A673 (cell line): ENCODE measurements at regions not wholly inside any gene's neighbourhood (a gene's known extent, or its start where the extent isn't known, plus 50 kb on each side); places are given as distances from the start of the nearest gene placed in this dataset.

Source experiments
- EZH2 ChIP-seq: fragments of 200-600 bp; sonication (generic); IDR thresholded peaks from 2 replicates; pipeline ENCODE4 v1.6.1; 2017; ENCODE audit warnings: borderline replicate concordance, low read depth, mild to moderate bottlenecking, mixed read lengths, antibody characterized with exemption, low read length; ENCODE audit not compliant: poor library complexity, severe bottlenecking
- TF ChIP-seq, protein P1 (sequence below): fragments of 300-800, 200-600 bp; sonication (generic); conservative IDR thresholded peaks from 2 replicates; pipeline ENCODE4 v1.5.1; 2017; ENCODE audit warnings: low read depth, mild to moderate bottlenecking, antibody characterized with exemption, low read length, moderate library complexity, mixed read lengths

DNA sequence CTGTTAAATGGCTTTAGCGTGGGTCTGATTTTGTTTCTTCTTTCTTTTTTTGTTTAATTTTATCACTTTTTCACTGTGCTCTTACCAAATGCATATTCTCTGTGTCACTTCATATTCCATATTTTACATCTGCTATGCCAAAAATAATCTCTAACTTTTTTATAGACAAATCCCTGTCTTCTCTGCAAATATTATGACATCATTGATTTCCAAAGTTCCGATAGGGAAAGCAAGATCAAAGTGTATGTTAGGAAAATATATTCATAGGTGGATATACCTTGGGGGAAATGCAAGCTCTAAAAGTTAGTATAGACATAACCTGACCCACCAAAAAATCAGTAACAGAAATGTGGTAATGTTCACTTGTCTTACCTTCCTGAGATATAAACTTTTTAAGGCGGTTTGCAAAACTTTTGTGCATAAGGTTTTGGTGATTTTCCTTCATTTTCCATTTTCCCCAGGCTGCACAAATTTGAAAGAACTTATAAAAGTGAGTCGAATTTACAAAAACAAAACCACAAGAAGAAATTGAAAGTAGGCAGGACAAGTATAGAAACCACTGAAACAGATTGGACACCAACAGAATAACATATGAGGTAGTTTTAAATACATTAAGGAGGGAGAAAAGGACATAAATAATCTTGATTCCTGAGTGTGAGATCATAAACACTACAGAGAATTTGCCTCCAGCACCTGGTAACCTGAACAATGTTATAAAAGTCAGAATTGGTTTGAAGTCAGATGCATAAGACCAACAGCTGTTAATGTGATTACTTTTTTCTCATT is 63.1 kb upstream of the TFEC start:
- TF ChIP-seq, protein P1, sequence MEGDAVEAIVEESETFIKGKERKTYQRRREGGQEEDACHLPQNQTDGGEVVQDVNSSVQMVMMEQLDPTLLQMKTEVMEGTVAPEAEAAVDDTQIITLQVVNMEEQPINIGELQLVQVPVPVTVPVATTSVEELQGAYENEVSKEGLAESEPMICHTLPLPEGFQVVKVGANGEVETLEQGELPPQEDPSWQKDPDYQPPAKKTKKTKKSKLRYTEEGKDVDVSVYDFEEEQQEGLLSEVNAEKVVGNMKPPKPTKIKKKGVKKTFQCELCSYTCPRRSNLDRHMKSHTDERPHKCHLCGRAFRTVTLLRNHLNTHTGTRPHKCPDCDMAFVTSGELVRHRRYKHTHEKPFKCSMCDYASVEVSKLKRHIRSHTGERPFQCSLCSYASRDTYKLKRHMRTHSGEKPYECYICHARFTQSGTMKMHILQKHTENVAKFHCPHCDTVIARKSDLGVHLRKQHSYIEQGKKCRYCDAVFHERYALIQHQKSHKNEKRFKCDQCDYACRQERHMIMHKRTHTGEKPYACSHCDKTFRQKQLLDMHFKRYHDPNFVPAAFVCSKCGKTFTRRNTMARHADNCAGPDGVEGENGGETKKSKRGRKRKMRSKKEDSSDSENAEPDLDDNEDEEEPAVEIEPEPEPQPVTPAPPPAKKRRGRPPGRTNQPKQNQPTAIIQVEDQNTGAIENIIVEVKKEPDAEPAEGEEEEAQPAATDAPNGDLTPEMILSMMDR: no peak
- no peak for TF ChIP-seq EZH2
